OCI-M1 (cell line): ENCODE measurements at regions not wholly inside any gene's neighbourhood (a gene's known extent, or its start where the extent isn't known, plus 50 kb on each side); places are given as distances from the start of the nearest gene placed in this dataset.
A peak's percentile ranks its signal among the peaks of the same experiment; 100 is the strongest.

Experiments
- DNase-seq: peaks from one replicate; lab custom pipeline; 2025; lab: John Stamatoyannopoulos, UW

GRCh38 chr15:60057554-60057953 is 53.4 kb downstream of the FOXB1 start:
- peak; percentile 16 for DNase-seq

GRCh38 chr15:60059186-60059585 is 55.1 kb downstream of the FOXB1 start:
- DNase-seq: no peak

GRCh38 chr15:60061758-60062157 is 57.6 kb downstream of the FOXB1 start:
- DNase-seq: no peak

GRCh38 chr15:60062826-60063225 is 58.7 kb downstream of the FOXB1 start:
- DNase-seq: no peak

GRCh38 chr15:60065951-60066350 is 61.8 kb downstream of the FOXB1 start:
- no peak for DNase-seq

GRCh38 chr15:60070838-60071493 is 66.9 kb downstream of the FOXB1 start:
- DNase-seq: no peak

GRCh38 chr15:60072826-60073465 is 68.8 kb downstream of the FOXB1 start:
- DNase-seq: no peak

- DNase-seq: no peak
Measured at GRCh38 chr15:60073466-60073840, 69.3 kb downstream of the FOXB1 start.

GRCh38 chr15:60074181-60074885 is 70.2 kb downstream of the FOXB1 start:
- no peak for DNase-seq

DNA sequence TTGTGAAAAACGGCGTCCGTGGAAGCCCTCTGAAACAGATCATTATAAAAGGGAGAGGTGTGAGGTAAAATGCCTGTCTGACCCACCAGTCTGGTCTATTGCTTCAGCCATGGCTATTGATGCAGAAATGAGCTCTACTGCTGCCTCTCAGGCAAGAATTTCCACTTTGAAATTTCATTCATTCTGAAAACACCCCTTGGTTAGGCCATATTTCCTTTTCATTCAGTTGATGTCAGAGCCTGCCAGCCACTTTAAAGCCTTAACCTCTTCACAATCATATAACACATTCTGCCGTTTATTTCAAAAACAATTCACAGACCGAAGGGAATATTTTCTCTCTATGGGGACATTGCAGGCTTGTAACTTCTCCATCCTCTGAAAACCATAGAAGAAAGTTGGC is 71.9 kb downstream of the FOXB1 start:
- DNase-seq: no peak

GRCh38 chr15:60076582-60077276 is 72.6 kb downstream of the FOXB1 start:
- no peak for DNase-seq

DNA sequence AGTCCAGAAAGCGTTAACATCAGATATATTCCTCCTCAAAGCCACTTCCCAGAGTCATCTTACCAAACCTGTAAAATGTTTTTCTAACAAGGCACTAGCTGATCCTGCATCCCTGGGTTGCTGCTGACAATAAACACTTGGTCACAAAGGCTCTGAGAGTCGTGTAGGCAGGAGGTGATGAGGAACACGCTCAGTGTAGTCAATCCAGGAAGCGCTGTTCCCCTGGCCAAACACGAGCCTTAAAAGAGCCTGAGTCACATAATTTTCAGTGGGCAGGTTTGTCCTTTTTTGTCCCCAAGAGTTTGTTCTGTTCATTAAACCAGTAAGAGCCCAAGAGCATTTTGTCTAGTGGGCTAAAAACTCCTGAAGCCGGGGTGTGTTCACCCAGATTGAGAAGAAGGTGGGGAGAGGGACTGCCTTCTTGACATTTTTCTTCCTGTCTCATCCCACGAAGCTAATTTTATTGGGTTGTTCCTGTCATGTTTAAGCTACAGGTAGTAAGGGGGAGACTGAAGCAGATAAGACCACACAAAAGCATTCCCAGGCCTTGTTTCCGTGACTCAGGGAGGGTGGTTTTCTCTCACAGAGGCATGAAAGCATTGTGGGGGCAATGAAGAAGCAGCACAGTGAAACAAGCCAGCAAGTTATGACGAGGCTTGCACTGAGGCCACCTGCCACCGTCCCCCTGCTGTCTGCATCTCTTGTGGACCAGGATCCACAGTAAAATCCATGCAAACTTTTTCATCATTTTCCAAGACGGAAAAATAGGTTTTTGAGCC is 73.7 kb downstream of the FOXB1 start:
- DNase-seq: peak; percentile 54

DNA sequence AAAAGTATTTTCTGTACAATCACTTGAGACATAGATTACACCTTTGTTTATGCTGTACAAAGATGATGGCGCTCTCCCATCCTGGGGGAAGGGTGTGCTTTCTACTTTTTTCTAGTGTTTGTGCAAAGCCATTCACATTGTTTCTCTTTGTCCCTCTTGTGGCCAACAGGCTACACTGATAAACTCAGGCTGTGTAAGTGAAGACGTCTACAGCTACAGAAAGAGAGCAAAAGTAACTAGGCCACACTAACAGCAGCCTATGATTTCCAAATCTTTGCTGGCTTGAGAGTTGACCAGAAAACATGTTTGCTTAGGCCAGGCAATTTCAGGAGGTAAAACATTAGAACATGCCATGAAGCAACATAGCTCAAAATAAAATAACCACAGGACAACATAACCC is 75.1 kb downstream of the FOXB1 start:
- peak; percentile 29 for DNase-seq

DNA sequence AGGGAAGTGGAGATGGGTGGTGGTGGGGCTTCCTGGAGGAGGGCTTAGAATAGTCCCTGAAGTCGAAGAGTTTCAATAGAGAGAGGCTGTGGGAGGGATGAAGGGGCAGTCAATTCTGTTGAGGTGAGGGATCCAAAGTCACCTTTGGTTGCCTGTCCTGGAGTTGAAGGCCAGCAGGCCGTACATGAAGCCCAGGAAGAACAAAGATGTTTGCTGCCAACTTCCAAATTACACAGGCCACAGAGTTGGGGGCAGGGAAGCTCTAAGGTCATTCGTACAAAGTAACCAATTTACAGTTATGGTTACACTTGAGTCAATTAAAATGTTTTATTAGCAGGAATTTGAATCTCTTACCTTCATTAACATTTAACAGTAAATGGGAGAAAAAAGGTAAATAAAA is 77.9 kb downstream of the FOXB1 start:
- DNase-seq: no peak

DNA sequence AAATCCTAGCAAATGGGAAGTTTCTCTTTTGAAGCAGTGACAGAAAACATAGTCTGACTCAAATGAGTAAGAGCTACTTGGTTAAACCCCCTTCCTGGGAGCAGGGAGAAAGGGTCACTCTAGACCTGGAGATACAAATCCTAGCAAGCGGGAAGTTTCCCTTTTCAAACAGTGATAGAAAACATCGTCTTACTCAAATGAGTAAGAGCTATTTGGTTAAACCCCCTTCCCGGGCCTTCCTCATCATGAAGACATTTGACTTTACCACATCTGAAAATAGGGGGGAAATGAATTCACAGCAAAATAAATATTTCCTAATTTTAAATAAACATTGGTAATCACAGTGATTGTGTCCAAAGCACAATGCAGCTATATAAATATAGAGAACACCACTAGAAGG is 79.2 kb downstream of the FOXB1 start:
- no peak for DNase-seq

GRCh38 chr15:60086681-60087429 is 82.7 kb downstream of the FOXB1 start:
- no peak for DNase-seq

DNA sequence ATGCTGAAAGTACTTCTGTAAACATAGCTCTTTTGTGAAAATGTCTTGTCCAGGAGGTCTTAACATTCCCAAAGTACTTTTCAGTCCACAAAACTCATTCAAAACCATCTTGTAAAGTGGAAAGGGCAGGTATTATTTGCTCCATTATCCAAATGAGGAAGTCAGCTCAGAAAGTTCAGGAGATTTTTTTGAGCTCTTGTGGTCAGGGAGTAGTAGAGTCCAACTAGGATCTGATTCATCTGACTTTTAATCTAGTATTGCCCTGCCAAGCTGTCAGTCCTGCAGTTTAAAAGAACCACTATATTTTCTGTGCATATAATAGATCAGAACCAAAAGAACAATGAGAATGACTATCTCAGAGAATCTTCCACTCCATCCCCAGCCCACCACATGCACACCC is 83.5 kb downstream of the FOXB1 start:
- DNase-seq: peak; percentile 39

DNA sequence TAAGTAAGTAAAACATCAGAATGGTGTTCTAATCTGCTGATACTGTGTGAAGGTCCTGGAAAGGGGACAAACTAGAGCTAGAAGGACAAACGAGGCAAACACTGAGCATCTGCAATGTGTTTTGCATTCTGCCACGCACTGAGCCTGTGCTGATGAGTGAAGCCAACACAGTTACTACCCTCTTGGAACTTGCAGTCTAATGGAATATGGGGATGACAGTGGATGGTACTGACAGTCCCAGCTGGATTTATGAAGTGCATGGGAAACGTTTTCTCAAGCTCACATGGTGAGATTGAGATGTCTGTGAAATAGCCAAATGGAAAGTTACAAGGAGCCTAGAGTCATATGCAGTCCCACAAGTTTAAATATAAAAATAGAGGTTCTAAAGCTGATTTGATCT is 86.6 kb downstream of the FOXB1 start:
- DNase-seq: no peak

DNA sequence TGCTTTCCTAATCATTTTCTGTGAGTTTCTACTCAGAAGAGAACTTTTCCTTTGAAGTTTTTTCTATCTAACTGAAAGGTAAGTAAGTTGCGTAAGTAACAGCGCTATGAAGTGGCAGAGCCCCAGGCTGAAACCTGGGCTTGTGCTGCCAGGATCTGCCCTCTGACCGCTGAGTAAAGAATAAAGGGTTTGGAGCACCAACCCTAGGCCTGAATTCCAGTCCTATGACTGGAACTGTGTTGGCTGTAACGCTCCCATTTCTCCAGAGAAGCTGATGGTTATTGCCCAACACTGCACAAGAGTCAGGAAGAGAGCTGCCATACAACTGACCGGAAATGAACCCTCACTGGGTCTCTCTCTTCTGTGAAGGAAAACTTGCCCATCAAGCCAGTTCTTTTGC is 87.0 kb downstream of the FOXB1 start:
- no peak for DNase-seq

DNA sequence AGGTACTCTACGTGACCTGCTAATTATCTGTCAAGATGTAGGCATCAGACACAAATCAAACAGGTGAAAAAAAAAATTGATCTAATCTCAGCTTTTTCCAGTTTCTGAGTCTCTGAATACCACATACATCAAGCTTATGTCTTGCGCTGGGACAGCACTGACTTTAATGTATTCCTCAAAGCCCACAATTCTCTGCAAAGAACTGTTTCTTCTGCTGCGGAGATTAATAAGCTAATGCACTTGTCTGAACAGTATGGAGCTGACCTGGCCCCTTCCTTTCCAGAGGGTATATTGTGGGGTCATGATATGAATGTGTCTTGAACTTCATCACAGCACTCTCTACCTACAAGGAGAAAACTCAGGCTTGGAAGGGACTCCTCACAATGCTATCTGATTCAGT is 87.8 kb downstream of the FOXB1 start:
- DNase-seq: no peak
